ENCODE measurements at regions not wholly inside any gene's neighbourhood (a gene's known extent, or its start where the extent isn't known, plus 50 kb on each side); places are given as distances from the start of the nearest gene placed in this dataset.

GRCh38 chr10:129004398-129004797 lies 462.6 kb upstream of the MGMT start:
- Histone ChIP-seq H3K36me3 (no peaks in the 10 kb centered on the region), H3K9me3 (peaks cover 0 to 11% (median 2%) of the 10 kb centered on the region in 12 donors), H3K27ac (no peak overlapping the region), H3K4me3 (no peak overlapping the region), H3K4me1 (peaks cover 0 to 7% (median 0%) of the 10 kb centered on the region in 12 donors), H3K27me3 (peaks cover 0 to 3% (median 0%) of the 10 kb centered on the region in 9 donors)
- ATAC-seq (no peak), DNase-seq (no peak)
- 67 to 73% (median 72%) methylated on average over 9 of the region's 9 CpGs for WGBS, 4 donors
- intact Hi-C loops (cut with DNase I): no loop called here
- TF ChIP-seq POLR2A (IDR thresholded peaks at IDR 0.05) (no peak), CTCF (IDR thresholded peaks at IDR 0.05) (no peak)

- peak in 1 of 4 donors; percentile 30 for ATAC-seq
- TF ChIP-seq POLR2A (IDR thresholded peaks at IDR 0.05) (no peak), CTCF (IDR thresholded peaks at IDR 0.05) (no peak)
These were observed 462.0 kb upstream of the MGMT start for GRCh38 chr10:129005080-129005479.

GRCh38 chr10:129005804-129006203 lies 461.2 kb upstream of the MGMT start:
- Histone ChIP-seq H3K4me3 (no peak overlapping the region), H3K27ac (no peak overlapping the region), H3K4me1 (peaks cover 0 to 7% (median 0%) of the 10 kb centered on the region in 12 donors), H3K36me3 (no peaks in the 10 kb centered on the region), H3K27me3 (peaks cover 0 to 3% (median 0%) of the 10 kb centered on the region in 9 donors), H3K9me3 (peaks cover 0 to 14% (median 2%) of the 10 kb centered on the region in 12 donors)
- WGBS, 4 donors: 56 to 79% (median 74%) methylated on average over 3 of the region's 3 CpGs
- intact Hi-C loops (cut with DNase I): no loop called here
- no peak for DNase-seq
- ATAC-seq: no peak
- no peak for TF ChIP-seq CTCF (IDR thresholded peaks at IDR 0.05)
- TF ChIP-seq POLR2A (IDR thresholded peaks at IDR 0.05): no peak

More at GRCh38 chr10:129005080-129005479, 462.0 kb upstream of the MGMT start:
- Histone ChIP-seq H3K27me3 (peaks cover 0 to 3% (median 0%) of the 10 kb centered on the region in 9 donors), H3K9me3 (peaks cover 0 to 14% (median 2%) of the 10 kb centered on the region in 12 donors), H3K4me3 (no peak overlapping the region), H3K27ac (no peak overlapping the region), H3K36me3 (no peaks in the 10 kb centered on the region), H3K4me1 (peaks cover 0 to 7% (median 0%) of the 10 kb centered on the region in 12 donors)
- 64 to 71% (median 68%) methylated on average over 8 of the region's 8 CpGs for WGBS, 4 donors
- intact Hi-C loops (cut with DNase I): no loop called here
- DNase-seq: no peak

DNA sequence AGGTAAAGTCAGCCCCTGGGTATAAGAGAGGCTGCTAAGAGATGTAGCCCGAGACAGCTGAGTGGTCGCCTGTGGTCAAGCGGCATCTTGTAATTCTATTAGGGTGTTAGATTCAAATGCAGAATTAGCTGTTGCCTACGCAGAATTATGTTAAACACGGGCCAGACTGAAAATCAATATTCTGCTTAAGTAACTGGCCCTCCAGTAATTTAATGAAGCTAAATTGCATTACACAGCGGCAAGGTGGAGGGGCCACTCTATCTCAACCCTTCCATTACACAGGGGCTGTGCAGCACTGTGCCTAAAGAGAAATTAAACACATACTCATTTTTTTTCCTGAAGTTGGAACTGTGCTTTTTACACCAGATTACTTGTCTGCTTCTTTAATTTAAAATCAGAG lies 448.5 kb upstream of the MGMT start:
- ATAC-seq: no peak
- H3K4me1 ChIP-seq: peaks cover 0 to 21% (median 1%) of the 10 kb centered on the region in 12 donors
- no peaks in the 10 kb centered on the region for H3K9me3 ChIP-seq
- intact Hi-C loops (cut with DNase I): no loop called here
- DNase-seq: no peak
- WGBS, 4 donors: 90 to 93% (median 92%) methylated on average over 6 of the region's 6 CpGs
- H3K27ac ChIP-seq: no peak overlapping the region
- no peak for TF ChIP-seq CTCF (IDR thresholded peaks at IDR 0.05)
- H3K4me3 ChIP-seq: no peak overlapping the region
- H3K27me3 ChIP-seq: peaks cover 0 to 3% (median 0%) of the 10 kb centered on the region in 9 donors
- H3K36me3 ChIP-seq: no peaks in the 10 kb centered on the region
